Fibroblast of skin of right biceps (primary cell): ENCODE measurements at regions not wholly inside any gene's neighbourhood (a gene's known extent, or its start where the extent isn't known, plus 50 kb on each side); places are given as distances from the start of the nearest gene placed in this dataset.
"Not testable (repeated sequence)": the region's sequence is repeated elsewhere in the genome, so short reads cannot be mapped to it uniquely, and the experiment has no call there.

ENCODE experiments used
- DNase-seq: peaks from one replicate; pipeline ENCODE4 v3.0.0-alpha.2; 2013

DNA sequence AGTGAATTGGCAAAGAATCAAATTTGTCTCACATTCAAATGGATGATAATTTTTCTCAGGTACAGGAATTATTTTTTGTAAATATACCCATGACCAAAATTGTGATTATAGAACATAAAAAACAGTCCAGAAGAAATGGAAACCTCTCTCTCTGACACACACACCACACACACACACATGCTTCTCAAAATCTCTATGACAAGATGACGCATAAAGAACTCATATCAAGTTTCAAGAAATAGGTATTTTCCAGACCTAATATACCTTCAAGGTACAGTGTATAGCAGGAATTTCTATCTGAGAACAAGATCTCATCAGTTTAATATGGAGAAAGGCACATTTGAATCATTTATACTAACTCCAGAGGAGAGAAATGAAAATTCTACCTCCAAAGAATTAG, 1069.1 kb upstream of the ALCAM start:
- DNase-seq: no peak

DNA sequence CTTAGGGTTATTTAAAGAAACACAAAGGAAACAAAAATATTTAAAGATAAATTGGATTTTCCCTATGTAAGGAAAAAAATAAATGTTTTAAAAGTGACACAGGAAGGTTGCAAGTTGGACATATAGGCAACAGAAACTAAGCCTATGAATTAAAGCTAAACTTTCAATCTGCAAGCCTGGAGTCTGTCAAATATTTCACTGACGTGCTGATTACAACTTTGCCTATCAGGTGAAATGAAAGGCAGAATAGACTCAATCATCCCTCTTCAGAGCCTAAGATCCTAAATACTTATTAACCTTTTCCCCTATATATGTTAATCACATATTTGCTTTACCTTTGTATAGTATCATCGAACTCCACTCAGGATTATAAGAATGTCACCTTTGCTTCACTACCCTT, 1068.0 kb upstream of the ALCAM start:
- DNase-seq: no peak

DNA sequence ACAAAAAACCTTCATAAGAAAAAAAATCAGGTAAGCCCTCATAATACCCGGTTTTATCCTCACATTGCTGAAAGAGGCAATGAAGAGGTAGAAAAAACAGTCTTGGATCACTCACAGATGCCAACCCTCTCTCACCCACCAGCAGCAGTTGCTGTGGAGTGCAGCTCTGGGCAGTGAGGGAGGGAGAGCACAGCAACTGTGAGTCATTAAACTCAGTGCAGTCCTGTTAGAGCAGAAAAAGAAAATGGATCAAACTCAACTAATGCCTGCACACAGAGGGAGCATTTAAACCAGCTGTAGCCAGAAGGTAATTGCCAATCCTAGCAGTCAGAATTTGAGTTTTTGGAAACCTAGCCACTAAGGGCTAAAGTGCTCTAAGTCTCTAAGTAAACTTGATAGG, 1050.6 kb upstream of the ALCAM start:
- DNase-seq: no peak

DNA sequence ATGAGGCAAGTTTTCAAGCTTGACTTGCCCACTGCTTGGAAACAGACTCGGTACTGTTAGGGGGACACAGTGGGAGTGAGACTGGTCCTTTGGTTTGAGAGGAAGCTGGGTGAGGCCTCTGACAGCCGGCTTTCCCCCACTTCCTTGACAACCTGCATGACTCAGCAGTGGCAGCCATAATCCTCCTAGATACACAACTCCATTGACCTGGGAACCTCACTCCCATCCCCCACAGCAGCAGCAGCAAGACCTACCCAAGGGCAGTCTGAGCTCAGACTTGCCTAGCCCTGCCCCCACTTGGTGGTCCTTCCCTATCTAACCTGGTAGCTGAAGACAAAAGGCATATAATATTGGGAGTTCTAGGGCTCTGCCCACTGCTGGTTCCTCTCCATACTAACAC, 1043.5 kb upstream of the ALCAM start:
- DNase-seq: no peak

DNA sequence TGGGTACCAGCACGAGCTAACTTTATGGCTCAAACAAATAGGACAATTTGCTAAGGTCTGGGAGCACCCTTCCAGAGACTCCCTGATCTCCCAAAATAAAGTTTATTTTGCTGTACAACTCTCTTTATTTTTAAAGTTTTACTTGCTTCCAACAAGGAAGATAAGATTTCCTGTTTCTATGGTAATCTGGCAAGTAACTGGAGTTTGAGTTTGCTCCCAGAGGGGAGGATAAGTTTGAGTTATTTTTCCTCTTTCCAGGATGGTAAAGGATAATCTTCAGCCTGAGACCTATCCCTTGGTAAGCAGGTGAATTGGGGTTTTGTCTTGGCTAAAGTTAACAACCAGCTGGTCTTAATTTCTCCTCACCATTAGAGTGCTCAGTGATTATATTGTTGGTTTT, 1019.4 kb upstream of the ALCAM start:
- no peak for DNase-seq

DNA sequence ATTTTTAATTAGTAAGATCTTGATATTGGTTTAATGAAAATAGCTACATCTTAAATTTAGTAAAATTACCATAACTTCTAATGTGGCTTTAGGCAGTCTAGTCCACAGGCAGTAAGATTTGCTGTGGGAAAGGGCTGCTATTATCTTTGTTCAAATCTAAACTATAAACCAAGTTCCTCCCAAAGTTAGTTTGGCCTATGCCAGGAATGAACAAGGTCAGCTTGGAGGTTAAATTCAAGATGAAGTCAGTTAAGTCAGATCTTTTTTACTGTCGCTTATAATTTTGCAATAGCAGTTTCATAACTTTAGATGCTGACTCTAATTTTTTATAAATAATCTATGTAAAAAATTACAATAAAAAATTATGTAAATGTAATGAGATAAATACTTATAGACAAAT, 1016.9 kb upstream of the ALCAM start:
- DNase-seq: no peak

DNA sequence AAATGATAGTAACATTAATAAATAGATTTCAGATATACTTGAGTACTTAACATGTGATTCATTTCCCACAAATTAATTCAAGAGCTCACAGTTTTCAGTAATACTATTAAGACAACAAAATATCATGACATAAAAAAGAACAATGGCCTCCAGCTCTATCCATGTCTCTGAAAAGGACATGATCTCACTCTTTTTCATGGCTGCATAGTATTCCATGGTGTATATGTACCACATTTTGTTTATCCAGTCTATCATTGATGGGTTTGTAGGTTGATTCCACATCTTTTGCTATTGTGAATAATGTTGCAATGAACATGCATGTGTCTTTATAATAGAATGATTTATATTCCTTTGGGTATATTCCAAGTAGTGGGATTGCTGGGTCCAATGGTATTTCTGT, 1012.8 kb upstream of the ALCAM start:
- no peak for DNase-seq

DNA sequence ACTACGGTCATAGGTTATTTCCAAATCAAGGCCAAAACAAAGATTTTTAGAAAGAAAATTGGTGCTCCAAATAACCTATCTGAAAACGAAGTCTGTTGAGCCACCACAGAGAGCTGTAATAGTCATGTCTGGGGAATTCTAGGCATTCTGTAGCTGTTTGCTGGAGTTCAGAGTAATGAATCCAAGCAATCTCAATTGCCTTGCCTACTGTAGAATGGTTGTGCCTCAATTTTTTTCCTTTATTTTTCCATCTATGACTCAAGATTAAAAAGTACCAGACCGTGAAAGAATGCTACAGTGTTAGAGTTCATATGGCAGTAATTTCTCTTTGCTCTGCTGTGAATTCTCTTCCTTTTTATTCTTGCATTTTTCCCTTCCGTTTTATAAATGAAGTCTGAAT, 1007.2 kb upstream of the ALCAM start:
- DNase-seq: peak; percentile 94

DNA sequence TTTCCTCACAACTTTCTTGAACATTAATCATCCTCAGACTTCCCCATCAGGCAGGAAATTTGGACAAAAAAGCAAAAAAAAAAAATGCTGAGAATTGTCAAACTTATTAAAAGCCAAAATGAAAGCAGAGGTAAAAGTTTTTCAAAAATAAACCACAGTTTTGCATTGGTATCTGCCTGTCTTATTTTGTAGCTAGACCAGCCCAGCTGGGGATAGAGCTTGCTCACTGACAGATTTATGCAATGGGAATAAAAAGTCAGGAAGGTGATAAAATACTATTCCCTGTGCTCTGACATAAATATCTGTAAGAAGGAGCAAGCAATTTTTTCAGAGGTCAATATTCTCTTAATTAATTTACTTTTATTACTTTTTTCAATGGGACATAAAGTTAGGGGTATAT, 1006.7 kb upstream of the ALCAM start:
- no peak for DNase-seq

DNA sequence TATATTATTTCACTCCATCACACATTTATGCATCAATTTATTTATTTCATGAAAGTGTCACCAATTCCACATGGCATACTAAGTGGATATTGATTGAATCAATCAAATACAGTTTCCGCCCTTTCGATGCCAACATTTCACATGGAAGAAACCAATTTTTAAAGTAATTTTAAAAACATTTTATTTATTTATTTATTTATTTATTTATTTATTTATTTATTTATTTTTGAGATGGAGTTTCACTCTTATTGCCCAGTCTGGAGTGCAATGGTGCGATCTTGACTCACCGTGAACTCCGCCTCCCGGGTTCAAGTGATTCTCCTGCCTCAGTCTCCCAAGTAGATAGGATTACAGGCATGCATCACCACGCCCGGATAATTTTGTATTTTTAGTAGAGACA, 1005.0 kb upstream of the ALCAM start:
- DNase-seq: not testable (repeated sequence)

DNA sequence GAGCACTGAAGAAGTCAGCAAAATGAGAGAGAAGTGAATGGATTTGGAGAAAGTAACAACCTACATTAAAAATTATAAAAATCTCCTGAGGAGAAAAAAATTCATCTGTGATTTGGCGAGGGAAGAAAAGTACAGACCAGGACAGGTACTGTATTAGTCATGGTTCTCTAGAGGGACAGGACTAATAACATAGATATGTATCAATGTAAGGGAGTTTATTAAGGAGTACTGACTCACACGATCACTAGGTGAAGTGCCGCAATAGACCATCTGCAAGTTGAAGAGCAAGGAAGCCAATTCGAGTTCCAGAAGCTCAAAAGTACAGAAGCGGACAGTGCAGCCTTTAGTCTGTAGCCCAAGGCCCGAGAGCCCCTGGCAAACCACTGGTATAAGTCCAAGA, 1004.4 kb upstream of the ALCAM start:
- DNase-seq: no peak

DNA sequence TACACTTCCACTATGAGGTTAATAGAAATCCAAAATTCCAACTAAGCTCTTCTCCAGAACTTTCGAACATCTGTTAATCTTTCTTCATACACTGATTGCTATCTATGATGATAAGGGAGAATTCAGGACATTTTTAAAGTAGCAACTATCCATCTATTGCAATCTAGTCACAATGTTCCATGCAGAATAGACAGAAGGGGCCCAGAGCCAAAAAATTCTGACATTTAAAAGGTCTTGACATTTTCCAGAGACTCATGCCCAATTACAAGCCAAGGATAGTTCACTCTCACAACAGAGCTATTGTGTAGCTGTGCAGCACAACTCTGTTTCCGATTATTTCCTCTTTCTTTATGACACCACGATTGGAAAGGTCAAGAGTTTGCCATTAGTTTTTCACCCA, 999.7 kb upstream of the ALCAM start:
- no peak for DNase-seq

DNA sequence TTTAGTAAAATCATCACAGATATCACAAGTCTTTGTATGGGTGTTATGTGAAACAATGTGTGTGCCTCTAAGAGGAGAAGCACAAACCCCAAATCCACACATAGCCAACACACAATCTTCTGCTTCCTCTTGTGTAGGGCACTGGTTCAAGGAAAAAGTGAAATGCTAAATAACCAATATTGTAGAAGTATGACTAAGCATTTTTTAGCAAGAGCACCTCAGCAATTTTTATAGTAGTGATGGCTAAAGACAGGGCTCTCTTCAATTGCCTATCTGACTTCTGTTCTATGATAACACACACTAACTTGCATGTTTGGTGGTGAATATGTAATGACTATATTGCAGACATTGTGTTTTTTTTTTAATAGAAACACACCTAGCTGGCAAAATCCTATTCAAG, 997.9 kb upstream of the ALCAM start:
- no peak for DNase-seq

DNA sequence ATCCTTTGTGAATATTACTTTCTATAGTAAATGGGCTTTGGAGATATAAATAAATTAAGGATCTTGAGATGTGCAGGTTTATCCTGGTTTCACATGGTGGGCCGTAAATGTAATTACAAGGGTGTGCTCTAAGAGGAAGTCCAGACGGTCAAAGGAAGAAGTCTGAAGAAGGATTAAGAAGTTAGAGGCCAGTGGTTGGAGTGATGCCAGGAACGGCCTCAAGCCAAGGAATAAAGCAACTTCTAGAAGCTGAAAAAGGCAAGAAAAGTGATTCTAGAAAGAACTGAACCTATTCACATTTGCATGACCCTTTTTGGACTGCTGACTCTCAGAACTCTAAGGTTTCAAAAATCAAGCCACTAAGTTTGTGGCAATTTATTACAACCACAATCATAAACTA, 981.3 kb upstream of the ALCAM start:
- no peak for DNase-seq

DNA sequence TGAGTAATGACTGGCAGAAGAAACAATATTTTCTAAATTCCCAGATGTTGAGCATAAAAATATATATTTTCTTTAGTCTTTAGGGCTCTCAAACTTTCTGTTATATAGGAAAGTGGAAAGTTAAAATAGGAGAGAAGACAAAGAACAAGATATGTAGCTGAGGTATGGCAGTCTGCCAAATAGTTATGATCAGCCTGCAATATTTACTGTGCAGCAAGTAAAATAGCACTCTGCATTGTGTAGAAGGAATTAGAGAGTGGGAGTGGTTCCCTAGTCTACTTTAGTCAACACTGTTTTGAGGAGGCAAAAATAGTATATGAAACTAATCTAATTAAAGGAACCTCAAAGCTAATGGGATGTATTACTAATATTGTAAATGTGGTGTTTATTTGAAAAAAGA, 978.1 kb upstream of the ALCAM start:
- DNase-seq: peak; percentile 37

DNA sequence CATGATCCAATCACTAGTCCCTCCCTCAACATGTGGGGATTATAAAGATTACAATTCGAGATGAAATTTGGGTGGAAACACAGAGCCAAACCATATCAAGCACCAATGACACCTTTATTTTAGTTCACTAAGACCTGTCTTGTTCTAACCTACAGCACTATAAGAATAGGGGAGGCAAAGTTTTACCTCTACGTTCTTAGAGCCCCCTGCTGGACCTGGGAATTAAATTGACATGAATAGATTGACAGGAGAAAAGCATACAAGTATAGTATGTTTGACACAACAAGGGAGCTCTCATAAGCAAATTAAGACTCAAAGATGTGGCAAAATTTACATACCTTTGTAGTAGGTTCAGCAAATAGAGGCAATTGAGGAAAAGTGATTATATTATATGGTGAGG, 974.4 kb upstream of the ALCAM start:
- no peak for DNase-seq

DNA sequence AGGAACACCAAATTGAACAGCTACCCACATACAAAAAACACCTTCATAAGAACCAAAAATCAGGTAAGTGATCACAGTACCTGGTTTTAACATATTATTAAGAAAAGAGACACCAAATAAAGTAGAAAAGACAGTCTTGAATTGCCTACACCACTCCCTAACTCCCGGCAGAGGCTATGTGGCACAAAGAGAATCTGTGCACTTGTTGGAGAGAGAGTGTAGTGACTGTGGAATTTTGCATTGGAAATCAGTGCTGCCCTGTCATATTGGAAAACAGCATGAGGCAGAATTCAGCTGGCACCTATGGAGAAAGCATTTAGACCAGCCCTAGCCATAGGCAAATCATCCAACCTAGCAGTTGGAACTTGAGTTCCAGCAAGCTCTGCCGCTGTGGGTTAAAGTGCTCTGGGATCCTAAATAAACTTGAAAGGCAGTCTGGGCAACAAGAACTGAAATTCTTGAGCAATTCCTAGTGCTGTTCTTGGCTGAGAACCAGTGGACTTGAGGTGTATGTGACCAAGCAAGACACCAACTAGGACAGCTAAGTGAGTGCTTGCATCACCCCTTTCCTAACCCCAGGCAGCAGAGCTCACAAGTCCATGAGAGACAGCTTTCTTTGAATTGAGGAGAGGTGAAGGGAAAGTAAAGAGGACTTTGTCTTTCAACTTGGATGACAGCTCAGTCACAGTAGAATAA, 969.6 kb upstream of the ALCAM start:
- DNase-seq: no peak

DNA sequence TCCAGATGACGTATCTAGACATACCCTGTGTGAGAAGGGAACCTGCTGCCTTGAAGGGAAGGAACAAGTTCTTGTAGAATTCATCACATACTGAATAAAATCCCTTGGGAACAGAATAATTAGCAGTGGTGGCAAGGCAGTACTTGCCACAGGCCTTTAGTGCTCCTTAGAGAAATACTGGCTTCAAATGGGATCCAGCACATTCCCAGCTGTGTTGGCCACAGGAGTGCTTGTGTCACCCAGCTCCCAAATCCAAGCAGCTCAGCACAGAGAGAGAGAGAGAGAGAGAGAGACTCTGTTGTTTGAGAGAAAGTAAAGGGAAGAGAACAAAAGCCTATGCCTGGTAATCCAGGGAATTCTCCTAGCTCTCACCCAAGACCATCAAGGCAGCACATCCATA, 969.0 kb upstream of the ALCAM start:
- no peak for DNase-seq

DNA sequence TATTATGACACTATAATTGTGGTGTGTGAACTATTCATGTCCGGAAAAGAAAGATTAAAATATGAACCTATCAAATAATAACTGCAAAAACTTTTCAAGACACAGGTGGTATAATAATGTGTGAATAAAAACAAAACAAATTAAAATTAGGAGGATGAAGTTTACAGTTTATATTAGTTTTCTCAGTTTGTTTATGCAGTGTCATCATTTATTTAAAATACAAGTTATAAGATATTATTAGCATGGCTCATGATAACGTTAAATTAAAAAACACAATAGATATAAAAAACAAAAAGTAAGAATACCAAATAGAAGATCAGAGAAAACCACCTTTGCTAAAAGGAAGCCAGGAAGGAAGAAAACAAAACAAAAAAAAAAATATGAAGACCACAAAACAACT, 963.8 kb upstream of the ALCAM start:
- no peak for DNase-seq

DNA sequence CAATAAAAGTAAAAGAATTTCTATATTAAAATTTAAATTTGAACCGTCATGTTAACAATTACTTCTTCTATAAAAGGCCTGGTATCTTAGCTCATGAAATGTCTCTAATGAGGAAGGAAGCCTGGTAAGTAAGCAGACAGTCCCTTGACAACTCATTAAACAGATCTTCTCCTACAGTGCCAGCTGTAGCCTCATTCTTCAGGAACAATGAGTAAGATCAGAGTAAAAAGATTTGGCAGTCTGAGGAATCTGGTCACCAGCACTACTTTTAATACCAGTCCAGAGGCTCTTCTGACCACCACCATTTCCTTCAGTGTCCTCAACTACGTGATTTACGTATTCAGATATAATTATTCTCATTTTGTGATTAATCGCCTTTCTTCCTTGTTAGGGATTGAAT, 955.0 kb upstream of the ALCAM start:
- no peak for DNase-seq

DNA sequence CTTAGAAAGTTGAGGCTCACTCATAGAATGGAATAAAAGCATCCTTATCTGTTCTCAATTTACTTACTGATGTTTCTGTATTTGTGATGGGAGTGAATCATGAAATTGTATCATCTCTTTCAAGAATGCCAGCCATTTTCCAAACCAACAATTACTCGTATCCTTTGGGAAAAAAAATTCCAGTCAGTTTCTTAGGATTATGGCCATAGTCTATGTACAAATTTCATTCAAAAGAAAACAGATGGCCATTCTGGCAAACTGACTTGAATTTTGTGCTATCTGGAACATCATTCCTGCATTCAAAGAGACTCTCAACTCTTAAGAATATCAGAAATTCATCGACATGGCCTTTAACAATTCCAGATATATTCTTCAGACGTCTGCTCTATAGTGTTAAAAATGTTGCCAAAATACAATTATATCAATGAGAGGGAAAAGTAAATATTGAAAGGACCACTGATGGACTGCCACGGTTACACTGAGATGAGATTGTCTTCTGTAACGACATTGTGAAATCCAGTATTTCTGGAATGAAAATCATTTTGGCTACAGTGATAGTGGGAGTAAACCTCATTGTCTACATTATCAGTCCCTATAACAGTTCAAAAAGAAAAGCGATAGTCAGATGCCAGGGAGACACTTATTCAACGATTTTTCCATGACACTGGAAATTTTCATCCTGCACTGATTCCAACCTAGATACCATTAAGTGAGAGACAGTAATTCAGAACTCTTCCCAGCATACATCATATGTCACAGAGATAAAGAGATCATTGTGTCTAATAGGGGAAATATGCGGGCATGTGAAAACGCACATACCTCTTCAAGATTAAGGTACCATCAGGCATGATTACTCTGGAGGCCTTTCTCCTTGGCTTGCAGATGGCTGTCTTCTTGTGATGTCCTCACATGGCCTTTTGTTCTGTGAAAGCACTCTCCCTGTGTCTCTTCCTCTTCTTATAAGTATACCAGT, 953.8 kb upstream of the ALCAM start:
- peak; percentile 19 for DNase-seq

DNA sequence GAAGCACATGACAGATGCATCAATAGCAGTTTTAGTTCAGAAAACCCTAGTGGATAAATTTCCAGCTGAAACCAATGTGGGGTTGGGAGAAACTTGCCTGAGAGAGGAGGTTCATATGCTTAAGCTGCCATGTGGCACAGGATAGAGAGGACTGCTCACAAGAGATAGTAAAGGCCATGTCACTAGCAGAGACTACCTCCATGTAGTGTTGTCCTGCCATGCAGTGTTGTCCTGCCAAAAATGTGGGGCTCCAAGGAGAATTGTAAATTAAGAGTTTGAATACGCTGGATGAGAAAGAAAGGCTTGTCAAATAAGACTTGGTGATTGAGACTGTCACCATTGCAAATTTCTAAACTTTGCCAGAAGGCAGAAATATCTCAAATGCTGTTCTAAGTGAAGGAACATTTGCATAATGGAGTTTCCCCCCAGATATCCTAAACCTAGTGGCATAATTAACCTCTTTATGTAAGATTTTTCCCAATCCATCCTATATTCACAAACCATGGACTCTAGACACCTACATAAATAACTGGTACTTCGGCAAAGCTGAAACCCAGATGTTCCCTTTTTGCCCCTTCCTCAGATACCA, 938.3 kb upstream of the ALCAM start:
- no peak for DNase-seq

DNA sequence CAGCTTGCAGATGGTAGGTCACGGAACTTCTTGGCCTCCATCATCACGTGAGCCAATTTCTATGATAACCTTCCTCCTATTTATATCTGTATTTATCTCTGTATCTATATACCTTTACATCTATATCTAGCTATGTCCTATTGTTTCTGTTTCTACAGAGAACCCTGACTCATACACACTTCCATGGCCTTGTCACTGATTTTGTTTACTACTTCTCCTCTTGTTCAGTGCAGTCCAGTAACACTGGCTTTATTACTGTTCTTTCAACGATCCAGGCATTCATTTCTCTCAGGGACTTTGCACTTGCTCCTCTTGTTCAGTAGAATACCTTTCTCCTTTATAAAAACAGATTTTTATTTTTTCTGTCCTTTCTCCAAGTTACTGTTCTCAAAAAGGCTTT, 937.0 kb upstream of the ALCAM start:
- no peak for DNase-seq

DNA sequence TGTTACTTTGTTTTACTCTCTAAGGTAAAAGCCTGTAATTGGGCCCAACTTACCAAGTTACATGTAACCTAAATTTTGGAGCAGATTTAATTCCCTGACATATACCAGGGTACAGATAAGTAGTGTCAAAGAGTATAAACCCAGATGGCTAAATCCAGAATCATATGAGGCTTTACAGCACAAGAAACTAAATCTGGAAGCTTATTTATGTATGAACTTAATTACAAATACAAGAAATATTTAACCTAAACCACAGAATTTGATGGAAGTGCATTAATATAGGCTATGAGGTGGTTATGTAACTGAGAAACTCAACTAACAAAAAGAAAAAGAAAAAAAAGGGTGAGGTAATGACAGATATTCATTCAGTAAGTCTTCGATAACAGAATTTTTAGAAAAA, 930.2 kb upstream of the ALCAM start:
- peak; percentile 42 for DNase-seq
